ENCODE measurements at regions not wholly inside any gene's neighbourhood (a gene's known extent, or its start where the extent isn't known, plus 50 kb on each side); places are given as distances from the start of the nearest gene placed in this dataset.
A peak's percentile ranks its signal among the peaks of the same experiment; 100 is the strongest.

- Histone ChIP-seq H2AFZ (ENCODE audit: low read length) (no peak overlapping the region), H3K4me2 (ENCODE audit: low read length) (no peak overlapping the region), H3K9me2 (replicated peaks; ENCODE audit: low read length) (no peaks in the 10 kb centered on the region), H4K20me1 (ENCODE audit: low read length) (no peaks in the 10 kb centered on the region), H3K9ac (ENCODE audit: low read length) (no peak overlapping the region), H3K27me3 (ENCODE audit: low read length) (no peaks in the 10 kb centered on the region), H3K36me3 (ENCODE audit: low read depth, low read length) (no peaks in the 10 kb centered on the region), H3K4me1 (ENCODE audit: insufficient read depth, low read length) (no peaks in the 10 kb centered on the region), H3F3A (ENCODE audit: low read length, unreplicated experiment) (no peaks in the 10 kb centered on the region), H3K4me3 (ENCODE audit: low read length) (no peak overlapping the region), H3K9me3 (ENCODE audit: low read length) (no peaks in the 10 kb centered on the region), H3K27ac (ENCODE audit: low read length) (no peak overlapping the region), H3K79me2 (ENCODE audit: low read length) (no peaks in the 10 kb centered on the region)
- no peak for TF ChIP-seq EZH2phosphoT487 (IDR thresholded peaks at IDR 0.05; ENCODE audit: borderline replicate concordance, low read length)
- TF ChIP-seq CTCF (conservative IDR thresholded peaks at IDR 0.05; ENCODE audit: low read depth, low read length), result no peak
- no peak for TF ChIP-seq EZH2 (IDR thresholded peaks at IDR 0.05; ENCODE audit: low read length, unreplicated experiment)
- DNase-seq, result no peak
- no peak for ATAC-seq
- ChIA-PET CTCF (no interaction called here), POLR2A (ENCODE audit: unreplicated experiment) (no interaction called here)
- intact Hi-C loops (cut with micrococcal nuclease), result no loop called here
- no TSS peak for BruUV-seq (replicated peaks)
These were observed 63.3 kb upstream of the PRKD1 start for GRCh38 chr14:29990993-29991392.

- ATAC-seq (no peak), DNase-seq (no peak)
- Histone ChIP-seq H3F3A (ENCODE audit: low read length, unreplicated experiment) (no peaks in the 10 kb centered on the region), H3K9me2 (replicated peaks; ENCODE audit: low read length) (no peaks in the 10 kb centered on the region), H3K9ac (ENCODE audit: low read length) (no peak overlapping the region), H4K20me1 (ENCODE audit: low read length) (no peaks in the 10 kb centered on the region), H3K4me2 (ENCODE audit: low read length) (no peak overlapping the region), H2AFZ (ENCODE audit: low read length) (no peak overlapping the region), H3K36me3 (ENCODE audit: low read depth, low read length) (no peaks in the 10 kb centered on the region), H3K9me3 (ENCODE audit: low read length) (no peaks in the 10 kb centered on the region), H3K27ac (ENCODE audit: low read length) (no peak overlapping the region), H3K79me2 (ENCODE audit: low read length) (no peaks in the 10 kb centered on the region), H3K4me1 (ENCODE audit: insufficient read depth, low read length) (no peaks in the 10 kb centered on the region), H3K27me3 (ENCODE audit: low read length) (no peaks in the 10 kb centered on the region), H3K4me3 (ENCODE audit: low read length) (no peak overlapping the region)
- CTCF ChIA-PET, result no interaction called here
- POLR2A ChIA-PET (ENCODE audit: unreplicated experiment), result no interaction called here
- TF ChIP-seq EZH2 (IDR thresholded peaks at IDR 0.05; ENCODE audit: low read length, unreplicated experiment) (no peak), EZH2phosphoT487 (IDR thresholded peaks at IDR 0.05; ENCODE audit: borderline replicate concordance, low read length) (no peak), CTCF (conservative IDR thresholded peaks at IDR 0.05; ENCODE audit: low read depth, low read length) (no peak)
- no TSS peak for BruUV-seq (replicated peaks)
- intact Hi-C loops (cut with micrococcal nuclease), result no loop called here
These were observed 65.5 kb upstream of the PRKD1 start for GRCh38 chr14:29993143-29993542.

- intact Hi-C loops (cut with micrococcal nuclease), result no loop called here
- Histone ChIP-seq H3K4me1 (ENCODE audit: insufficient read depth, low read length) (0 out of 2 replicates have a peak, but pooled peaks cover 4% of the 10 kb centered on the region), H3K9me3 (ENCODE audit: low read length) (no peaks in the 10 kb centered on the region), H3K79me2 (ENCODE audit: low read length) (no peaks in the 10 kb centered on the region), H4K20me1 (ENCODE audit: low read length) (no peaks in the 10 kb centered on the region), H3K27ac (ENCODE audit: low read length) (no peak overlapping the region), H3K9me2 (replicated peaks; ENCODE audit: low read length) (no peaks in the 10 kb centered on the region), H3K27me3 (ENCODE audit: low read length) (no peaks in the 10 kb centered on the region), H3K36me3 (ENCODE audit: low read depth, low read length) (no peaks in the 10 kb centered on the region), H2AFZ (ENCODE audit: low read length) (no peak overlapping the region), H3K4me3 (ENCODE audit: low read length) (no peak overlapping the region), H3K4me2 (ENCODE audit: low read length) (no peak overlapping the region), H3F3A (ENCODE audit: low read length, unreplicated experiment) (no peaks in the 10 kb centered on the region), H3K9ac (ENCODE audit: low read length) (no peak overlapping the region)
- BruUV-seq (replicated peaks), result no TSS peak
- DNase-seq (no peak), ATAC-seq (no peak)
- ChIA-PET POLR2A (ENCODE audit: unreplicated experiment) (no interaction called here), CTCF (no interaction called here)
- peak; percentile 24; the same call in 1 of the 2 replicates for TF ChIP-seq CTCF (conservative IDR thresholded peaks at IDR 0.05; ENCODE audit: low read depth, low read length)
- TF ChIP-seq EZH2 (IDR thresholded peaks at IDR 0.05; ENCODE audit: low read length, unreplicated experiment), result no peak
- TF ChIP-seq EZH2phosphoT487 (IDR thresholded peaks at IDR 0.05; ENCODE audit: borderline replicate concordance, low read length), result no peak
These were observed 71.4 kb upstream of the PRKD1 start for GRCh38 chr14:29999013-29999539.
